IMR-90 (cell line): ENCODE measurements at regions not wholly inside any gene's neighbourhood (a gene's known extent, or its start where the extent isn't known, plus 50 kb on each side); places are given as distances from the start of the nearest gene placed in this dataset.

ENCODE experiments used
- BHLHE40 ChIP-seq: fragments of 150-350 bp; IDR thresholded peaks from 2 replicates; pipeline ENCODE4 v1.6.1; 2016; ENCODE audit warnings: mild to moderate bottlenecking, low read depth, low read length
- CEBPB ChIP-seq: IDR thresholded peaks from 2 replicates; pipeline ENCODE4 v1.6.1; 2012; ENCODE audit warnings: low read depth, low read length, improper control_type of control experiment
- CTCF ChIP-seq: conservative IDR thresholded peaks from 2 replicates; pipeline ENCODE4 v1.5.1; 2012; ENCODE audit warnings: mild to moderate bottlenecking, low read depth, low read length, improper control_type of control experiment
- MXI1 ChIP-seq: IDR thresholded peaks from 2 replicates; pipeline ENCODE4 v1.6.1; 2012; ENCODE audit warnings: low read depth, mild to moderate bottlenecking, low read length, moderate library complexity, borderline replicate concordance
- NFE2L2 ChIP-seq: fragments of 150-350 bp; IDR thresholded peaks from 2 replicates; pipeline ENCODE4 v1.6.1; 2016; ENCODE audit warnings: low read depth, mild to moderate bottlenecking, low read length
- POLR2A ChIP-seq: IDR thresholded peaks from 2 replicates; pipeline ENCODE4 v1.6.1; 2012; ENCODE audit warnings: mild to moderate bottlenecking, low read depth, low read length
- USF2 ChIP-seq: fragments of 150-350 bp; IDR thresholded peaks from 2 replicates; pipeline ENCODE4 v1.6.1; 2017; ENCODE audit warnings: mild to moderate bottlenecking, antibody characterized with exemption, low read length, low read depth

GRCh38 chr11:116172851-116173250, 599.9 kb downstream of the BUD13 start:
- no peak for TF ChIP-seq NFE2L2
- TF ChIP-seq CTCF, result no peak
- TF ChIP-seq BHLHE40, result no peak
- no peak for TF ChIP-seq CEBPB
- no peak for TF ChIP-seq POLR2A
- TF ChIP-seq USF2, result no peak
- TF ChIP-seq MXI1, result no peak
